Activated naive CD8-positive, alpha-beta T cell (primary cell): ENCODE measurements at regions not wholly inside any gene's neighbourhood (a gene's known extent, or its start where the extent isn't known, plus 50 kb on each side); places are given as distances from the start of the nearest gene placed in this dataset.

Experiments
- H3K27ac Mint-ChIP-seq: one replicate; pipeline ENCODE4 v1.8.0; 2021; ENCODE audit warnings: mixed read lengths
- H3K27me3 Mint-ChIP-seq: one replicate; pipeline ENCODE4 v1.8.0; 2021; ENCODE audit warnings: mixed read lengths
- H3K36me3 Mint-ChIP-seq: one replicate; pipeline ENCODE4 v1.8.0; 2021; ENCODE audit warnings: mixed read lengths
- H3K4me1 Mint-ChIP-seq: one replicate; pipeline ENCODE4 v1.8.0; 2021; ENCODE audit warnings: low read depth, mixed read lengths
- H3K4me3 Mint-ChIP-seq: one replicate; pipeline ENCODE4 v1.8.0; 2021; ENCODE audit warnings: mild to moderate bottlenecking, mixed read lengths
- H3K9me3 Mint-ChIP-seq: one replicate; pipeline ENCODE4 v1.8.0; 2021; ENCODE audit warnings: low read depth, mixed read lengths

GRCh38 chr9:23162789-23163188, 663.3 kb downstream of the ELAVL2 start:
- Mint-ChIP-seq H3K4me3 (no peak overlapping the region), H3K9me3 (no peaks in the 10 kb centered on the region), H3K36me3 (no peaks in the 10 kb centered on the region), H3K27ac (no peak overlapping the region), H3K27me3 (no peaks in the 10 kb centered on the region), H3K4me1 (no peaks in the 10 kb centered on the region)

- H3K27me3 Mint-ChIP-seq = no peaks in the 10 kb centered on the region
- peaks cover 11% of the 10 kb centered on the region for H3K9me3 Mint-ChIP-seq
- no peak overlapping the region for H3K4me3 Mint-ChIP-seq
- H3K36me3 Mint-ChIP-seq = no peaks in the 10 kb centered on the region
- H3K4me1 Mint-ChIP-seq = no peaks in the 10 kb centered on the region
- no peak overlapping the region for H3K27ac Mint-ChIP-seq
Measured at GRCh38 chr9:23171479-23171878, 654.6 kb downstream of the ELAVL2 start.

GRCh38 chr9:23172206-23172605, 653.8 kb downstream of the ELAVL2 start:
- Mint-ChIP-seq H3K4me1 (no peaks in the 10 kb centered on the region), H3K27me3 (no peaks in the 10 kb centered on the region), H3K4me3 (no peak overlapping the region), H3K27ac (no peak overlapping the region), H3K9me3 (peaks cover 11% of the 10 kb centered on the region), H3K36me3 (no peaks in the 10 kb centered on the region)

- Mint-ChIP-seq H3K4me1 (no peaks in the 10 kb centered on the region), H3K4me3 (no peak overlapping the region), H3K36me3 (no peaks in the 10 kb centered on the region), H3K27me3 (no peaks in the 10 kb centered on the region), H3K27ac (no peak overlapping the region), H3K9me3 (peaks cover 11% of the 10 kb centered on the region)
Measured at GRCh38 chr9:23172979-23173637, 652.9 kb downstream of the ELAVL2 start.

- Mint-ChIP-seq H3K36me3 (no peaks in the 10 kb centered on the region), H3K9me3 (peaks cover 6% of the 10 kb centered on the region), H3K27me3 (no peaks in the 10 kb centered on the region), H3K4me3 (no peak overlapping the region), H3K4me1 (no peaks in the 10 kb centered on the region), H3K27ac (no peak overlapping the region)
Measured at GRCh38 chr9:23194281-23194680, 631.8 kb downstream of the ELAVL2 start.

DNA sequence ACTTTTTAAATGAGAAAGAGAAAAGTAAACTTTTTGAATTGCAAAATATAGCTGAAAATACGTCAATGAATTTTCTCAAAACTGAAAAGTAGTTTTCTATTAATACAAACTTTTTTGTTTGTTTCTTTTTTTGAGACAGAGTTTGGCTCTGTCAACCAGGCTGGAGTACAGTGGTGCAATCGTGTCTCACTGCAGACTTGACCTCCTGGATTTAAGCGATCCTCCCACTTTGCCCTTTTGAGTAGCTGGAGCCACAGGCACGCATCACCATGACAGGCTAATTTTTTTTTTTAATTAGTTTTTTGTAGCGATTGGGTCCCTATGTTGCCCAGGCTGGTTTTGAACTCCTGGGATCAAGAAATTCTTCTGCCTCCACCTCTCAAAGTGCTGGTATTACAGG, 610.4 kb downstream of the ELAVL2 start:
- Mint-ChIP-seq H3K27ac (no peak overlapping the region), H3K9me3 (peaks cover 9% of the 10 kb centered on the region), H3K4me3 (no peak overlapping the region), H3K36me3 (no peaks in the 10 kb centered on the region), H3K27me3 (no peaks in the 10 kb centered on the region), H3K4me1 (no peaks in the 10 kb centered on the region)

DNA sequence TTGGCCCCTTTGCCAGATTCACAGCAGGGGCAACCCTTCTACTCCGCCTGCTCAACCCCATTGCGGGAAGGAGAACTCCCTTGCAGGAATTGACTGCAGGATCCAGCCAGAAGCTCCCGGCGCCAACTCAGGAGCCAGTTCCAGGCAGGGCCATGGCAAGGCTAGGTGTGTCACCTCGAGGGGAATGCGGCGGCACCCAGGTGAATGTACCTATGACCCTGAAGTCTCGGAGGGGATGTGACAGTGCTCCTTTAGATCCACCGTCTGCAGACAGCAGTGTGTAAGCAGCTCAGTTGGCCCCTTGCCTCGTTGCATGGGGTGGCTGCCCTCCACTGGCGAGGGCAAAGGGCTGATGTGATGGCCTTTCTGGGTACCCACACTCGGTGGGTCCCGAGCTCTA, 606.6 kb downstream of the ELAVL2 start:
- H3K4me3 Mint-ChIP-seq = no peak overlapping the region
- H3K4me1 Mint-ChIP-seq = no peaks in the 10 kb centered on the region
- no peaks in the 10 kb centered on the region for H3K27me3 Mint-ChIP-seq
- H3K9me3 Mint-ChIP-seq = peaks cover 9% of the 10 kb centered on the region
- no peaks in the 10 kb centered on the region for H3K36me3 Mint-ChIP-seq
- no peak overlapping the region for H3K27ac Mint-ChIP-seq

DNA sequence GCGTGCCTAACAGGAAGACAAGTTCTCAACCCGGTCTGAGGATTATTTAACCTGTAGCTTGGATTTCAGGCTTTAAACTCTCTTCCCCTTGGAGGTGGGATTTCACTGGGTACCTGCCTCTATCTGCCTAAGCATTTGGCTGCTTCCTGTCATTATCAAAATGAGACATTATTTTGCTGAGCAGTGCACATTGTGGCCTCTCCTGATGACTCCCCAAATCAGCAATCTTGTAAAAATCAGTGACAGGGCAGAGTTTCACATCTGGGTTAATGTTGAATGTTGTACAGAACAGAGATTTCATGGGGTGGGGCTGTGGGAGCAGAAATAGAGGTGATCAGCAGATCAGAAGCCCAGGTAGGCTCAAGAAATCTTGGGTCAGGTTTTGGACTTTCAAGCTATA, 605.9 kb downstream of the ELAVL2 start:
- no peaks in the 10 kb centered on the region for H3K27me3 Mint-ChIP-seq
- H3K9me3 Mint-ChIP-seq = peaks cover 9% of the 10 kb centered on the region
- no peak overlapping the region for H3K27ac Mint-ChIP-seq
- H3K4me1 Mint-ChIP-seq = no peaks in the 10 kb centered on the region
- H3K4me3 Mint-ChIP-seq = no peak overlapping the region
- H3K36me3 Mint-ChIP-seq = no peaks in the 10 kb centered on the region

DNA sequence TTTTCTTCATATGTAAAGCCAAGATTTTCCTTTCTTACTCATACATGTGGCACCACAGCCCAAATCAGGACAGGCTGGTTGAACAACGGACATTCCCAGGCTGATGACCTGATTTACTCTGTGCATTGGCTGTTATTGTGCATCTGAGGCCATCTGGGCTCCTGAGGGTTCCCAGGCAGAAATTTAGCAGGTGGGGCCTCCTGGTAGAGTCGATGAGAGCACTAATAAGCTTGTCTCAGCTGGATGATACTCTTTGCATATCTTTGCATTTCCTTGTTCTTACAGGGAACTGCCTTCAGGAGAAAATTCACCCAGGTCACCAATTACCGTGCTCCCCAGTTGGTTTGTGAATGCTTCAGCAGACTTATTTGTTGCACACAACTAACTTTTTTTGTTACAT, 605.1 kb downstream of the ELAVL2 start:
- Mint-ChIP-seq H3K4me3 (no peak overlapping the region), H3K27me3 (no peaks in the 10 kb centered on the region), H3K4me1 (no peaks in the 10 kb centered on the region), H3K36me3 (no peaks in the 10 kb centered on the region), H3K9me3 (peaks cover 9% of the 10 kb centered on the region), H3K27ac (no peak overlapping the region)

GRCh38 chr9:23229890-23230317, 596.1 kb downstream of the ELAVL2 start:
- H3K27me3 Mint-ChIP-seq = no peaks in the 10 kb centered on the region
- no peaks in the 10 kb centered on the region for H3K4me1 Mint-ChIP-seq
- H3K4me3 Mint-ChIP-seq = no peak overlapping the region
- H3K27ac Mint-ChIP-seq = no peak overlapping the region
- no peaks in the 10 kb centered on the region for H3K36me3 Mint-ChIP-seq
- peaks cover 6% of the 10 kb centered on the region for H3K9me3 Mint-ChIP-seq

- Mint-ChIP-seq H3K4me1 (no peaks in the 10 kb centered on the region), H3K36me3 (no peaks in the 10 kb centered on the region), H3K9me3 (peaks cover 7% of the 10 kb centered on the region), H3K27me3 (no peaks in the 10 kb centered on the region), H3K4me3 (no peak overlapping the region), H3K27ac (no peak overlapping the region)
Measured at GRCh38 chr9:23232831-23233230, 593.2 kb downstream of the ELAVL2 start.

- H3K27ac Mint-ChIP-seq = no peak overlapping the region
- H3K36me3 Mint-ChIP-seq = no peaks in the 10 kb centered on the region
- no peak overlapping the region for H3K4me3 Mint-ChIP-seq
- H3K27me3 Mint-ChIP-seq = no peaks in the 10 kb centered on the region
- no peaks in the 10 kb centered on the region for H3K4me1 Mint-ChIP-seq
- peaks cover 10% of the 10 kb centered on the region for H3K9me3 Mint-ChIP-seq
Measured at GRCh38 chr9:23243523-23243922, 582.5 kb downstream of the ELAVL2 start.

DNA sequence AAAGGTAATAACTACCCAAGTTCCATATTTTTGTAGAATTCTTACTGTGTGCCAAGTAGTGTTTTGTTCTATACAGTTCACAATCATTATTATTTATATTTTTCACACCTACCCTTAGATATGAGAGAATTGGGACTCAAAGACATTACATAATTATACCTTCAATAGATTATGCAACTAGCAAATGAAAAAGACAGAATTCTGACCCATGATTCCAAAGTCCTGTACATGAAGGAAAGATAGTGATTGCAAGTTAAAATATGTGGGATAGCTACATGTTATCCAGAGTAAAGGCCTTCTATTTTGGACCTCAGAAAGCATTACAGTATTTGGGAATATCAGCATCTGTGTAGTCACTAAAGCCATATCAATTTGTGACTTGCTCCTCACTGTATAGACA, 581.0 kb downstream of the ELAVL2 start:
- no peaks in the 10 kb centered on the region for H3K36me3 Mint-ChIP-seq
- no peaks in the 10 kb centered on the region for H3K27me3 Mint-ChIP-seq
- no peaks in the 10 kb centered on the region for H3K4me1 Mint-ChIP-seq
- H3K27ac Mint-ChIP-seq = no peak overlapping the region
- H3K9me3 Mint-ChIP-seq = no peaks in the 10 kb centered on the region
- no peak overlapping the region for H3K4me3 Mint-ChIP-seq

DNA sequence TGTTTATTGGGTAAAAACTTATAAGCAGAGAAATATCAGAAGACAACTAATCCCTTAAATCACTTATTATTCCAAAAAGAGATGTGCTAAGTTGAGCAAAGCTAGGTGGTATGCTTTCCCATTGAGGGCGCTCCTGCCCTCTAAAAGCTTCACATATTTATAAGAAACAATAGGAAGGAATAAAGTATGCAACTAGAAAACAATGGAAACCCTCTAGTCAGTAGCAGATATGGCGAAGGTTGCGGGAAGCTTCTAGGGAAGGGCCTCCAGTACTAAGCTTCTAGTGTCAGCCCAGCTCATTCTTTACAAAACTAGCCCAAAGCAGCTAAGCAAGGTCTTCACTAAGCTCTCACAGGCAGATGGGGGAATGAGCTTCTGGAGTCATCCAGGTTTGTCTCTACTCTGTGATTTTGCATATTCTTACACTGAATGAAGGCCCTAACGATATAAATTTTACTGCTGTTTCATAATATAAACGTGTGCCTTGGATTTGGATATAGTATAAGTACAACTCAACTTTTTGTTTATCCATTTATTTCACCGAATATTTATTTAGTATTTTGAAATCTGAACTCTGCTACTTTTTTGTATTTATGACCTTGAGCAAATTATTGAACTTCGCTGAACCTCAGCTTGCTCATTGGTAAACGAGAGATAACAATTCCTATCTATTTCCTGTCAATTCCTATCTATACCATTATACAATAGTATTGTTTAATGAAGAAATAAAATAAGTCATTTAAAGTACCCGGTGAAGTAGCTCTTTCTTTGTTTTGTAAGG, 571.4 kb downstream of the ELAVL2 start:
- Mint-ChIP-seq H3K4me3 (no peak overlapping the region), H3K27ac (no peak overlapping the region)

DNA sequence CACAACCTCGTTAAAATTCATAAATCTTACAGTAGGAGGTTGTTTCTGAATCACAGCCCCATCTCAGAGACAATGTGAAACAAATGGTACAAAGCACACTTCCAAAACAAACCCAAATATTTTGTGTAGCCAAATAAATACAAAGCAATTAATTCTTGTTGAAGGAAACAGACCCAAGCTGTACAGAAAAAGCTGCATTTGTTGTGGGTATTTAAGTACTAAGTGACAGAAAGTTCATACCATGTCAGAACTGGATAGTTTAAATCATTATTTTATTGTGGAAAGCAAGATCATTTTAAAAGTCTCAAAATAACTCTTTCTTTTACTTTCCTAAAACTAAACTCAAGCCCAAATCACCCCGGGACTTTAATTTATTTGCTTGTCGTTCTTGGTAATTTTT, 570.7 kb downstream of the ELAVL2 start:
- no peaks in the 10 kb centered on the region for H3K27me3 Mint-ChIP-seq
- H3K27ac Mint-ChIP-seq = no peak overlapping the region
- no peak overlapping the region for H3K4me3 Mint-ChIP-seq
- H3K4me1 Mint-ChIP-seq = no peaks in the 10 kb centered on the region
- H3K36me3 Mint-ChIP-seq = no peaks in the 10 kb centered on the region
- H3K9me3 Mint-ChIP-seq = peaks cover 8% of the 10 kb centered on the region

More for the DNA sequence above, 571.4 kb downstream of the ELAVL2 start:
- Mint-ChIP-seq H3K36me3 (no peaks in the 10 kb centered on the region), H3K27me3 (no peaks in the 10 kb centered on the region), H3K9me3 (peaks cover 8% of the 10 kb centered on the region), H3K4me1 (no peaks in the 10 kb centered on the region)

- H3K36me3 Mint-ChIP-seq = no peaks in the 10 kb centered on the region
- no peaks in the 10 kb centered on the region for H3K4me1 Mint-ChIP-seq
- no peak overlapping the region for H3K4me3 Mint-ChIP-seq
- peaks cover 11% of the 10 kb centered on the region for H3K9me3 Mint-ChIP-seq
- no peaks in the 10 kb centered on the region for H3K27me3 Mint-ChIP-seq
- no peak overlapping the region for H3K27ac Mint-ChIP-seq
Measured at GRCh38 chr9:23258569-23258968, 567.5 kb downstream of the ELAVL2 start.
